ENCODE measurements at regions not wholly inside any gene's neighbourhood (a gene's known extent, or its start where the extent isn't known, plus 50 kb on each side); places are given as distances from the start of the nearest gene placed in this dataset.

DNA sequence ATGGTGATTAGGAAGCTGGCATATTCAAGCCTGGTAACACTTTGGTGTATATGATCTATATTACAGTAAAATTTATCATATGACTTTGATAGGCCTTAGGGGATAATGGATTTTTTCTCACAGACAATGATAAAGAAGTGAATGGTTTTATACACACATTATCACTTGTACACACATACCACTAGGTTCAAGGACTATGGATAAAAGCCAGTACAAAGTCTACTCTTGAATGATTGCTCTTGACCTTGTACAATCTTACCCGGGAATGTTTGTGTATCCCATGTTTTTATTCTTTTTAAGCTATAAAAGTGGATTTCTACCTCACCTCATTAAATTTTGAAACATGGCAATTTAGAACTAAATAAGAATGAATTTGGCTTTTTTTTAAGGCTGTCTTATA, 414.5 kb upstream of the ADAMTSL1 start:
- TF ChIP-seq CTCF (IDR thresholded peaks at IDR 0.05): no peak
- TF ChIP-seq POLR2A (IDR thresholded peaks at IDR 0.05): no peak
- no peak for TF ChIP-seq EP300 (IDR thresholded peaks at IDR 0.05)

All from tibial nerve (tissue), 4 donors.